OCI-LY7 (cell line): ENCODE measurements at regions not wholly inside any gene's neighbourhood (a gene's known extent, or its start where the extent isn't known, plus 50 kb on each side); places are given as distances from the start of the nearest gene placed in this dataset.

ENCODE experiments used
- BruUV-seq: library from RNA; stranded (reverse); fragments of 400-500 nt; replicated peaks from 2 replicates; lab custom pipeline; 2021; lab: Mats Ljungman, UMichigan
- CTCF ChIA-PET: fragments of 300-600 bp; sonication (Branson Sonifier 250); formaldehyde crosslinking; loops from one replicate; lab custom pipeline; 2022; ENCODE audit warnings: antibody characterized with exemption; ENCODE audit not compliant: unreplicated experiment; lab: Charles Lee
- POLR2A ChIA-PET: fragments of 300-600 bp; sonication (Branson Sonifier 250); formaldehyde crosslinking; loops from one replicate; lab custom pipeline; 2022; ENCODE audit warnings: antibody characterized with exemption; lab: Charles Lee
- DNase-seq: peaks from one replicate; pipeline ENCODE4 v3.0.0-alpha.2; 2015; ENCODE audit warnings: low spot score
- H2AFZ ChIP-seq: fragments of 200-600 bp; sonication (generic), shearing (Covaris generic); 2 replicates; pipeline ENCODE4 v1.6.1; 2014; ENCODE audit warnings: mild to moderate bottlenecking, antibody characterized with exemption, low read length, moderate library complexity
- H3K27ac ChIP-seq: fragments of 200-600 bp; sonication (generic); 2 replicates; pipeline ENCODE4 v1.5.1; 2014; ENCODE audit warnings: mixed run types, low read depth, mild to moderate bottlenecking, moderate library complexity, low read length, inconsistent platforms; ENCODE audit not compliant: poor library complexity, severe bottlenecking
- H3K36me3 ChIP-seq: fragments of 200-600 bp; sonication (generic); 2 replicates; pipeline ENCODE4 v1.6.1; 2014; ENCODE audit warnings: mild to moderate bottlenecking, antibody characterized with exemption, low read length, moderate library complexity, mixed read lengths; ENCODE audit not compliant: insufficient read depth
- H3K4me1 ChIP-seq: fragments of 200-600 bp; sonication (generic); 2 replicates; pipeline ENCODE4 v1.5.1; 2014; ENCODE audit warnings: mild to moderate bottlenecking, low read length; ENCODE audit not compliant: insufficient read depth, poor library complexity, severe bottlenecking
- H3K4me2 ChIP-seq: fragments of 200-600 bp; sonication (generic); 2 replicates; pipeline ENCODE4 v1.6.1; 2014; ENCODE audit warnings: mild to moderate bottlenecking, low read length
- H3K4me3 ChIP-seq: fragments of 200-600 bp; sonication (generic); 2 replicates; pipeline ENCODE4 v1.5.1; 2014; ENCODE audit warnings: mild to moderate bottlenecking, low read depth, low read length; ENCODE audit not compliant: poor library complexity, severe bottlenecking
- H3K79me2 ChIP-seq: fragments of 200-600 bp; sonication (generic); 2 replicates; pipeline ENCODE4 v1.6.1; 2016; ENCODE audit warnings: low read depth, mild to moderate bottlenecking, low read length, moderate library complexity, mixed read lengths; ENCODE audit not compliant: insufficient read depth
- H3K9me2 ChIP-seq: fragments of 200-600 bp; sonication (generic); 2 replicates; pipeline ENCODE4 v1.6.1; 2016; ENCODE audit warnings: mild to moderate bottlenecking, low read length, mixed read lengths; ENCODE audit not compliant: insufficient read depth
- H3K9me3 ChIP-seq: fragments of 200-600 bp; sonication (generic); 2 replicates; pipeline ENCODE4 v1.6.1; 2014; ENCODE audit warnings: mild to moderate bottlenecking, mixed run types, low read length, mixed read lengths
- H4K20me1 ChIP-seq: fragments of 200-600 bp; sonication (generic); 2 replicates; pipeline ENCODE4 v1.6.1; 2014; ENCODE audit warnings: mild to moderate bottlenecking, antibody characterized with exemption, low read length, moderate library complexity, mixed read lengths; ENCODE audit not compliant: insufficient read depth
- CTCF ChIP-seq: fragments of 200-600 bp; sonication (generic); conservative IDR thresholded peaks from 2 replicates; pipeline ENCODE4 v1.5.1; 2014; ENCODE audit warnings: mild to moderate bottlenecking, antibody characterized with exemption, low read length, moderate library complexity, mixed read lengths
- EZH2phosphoT487 ChIP-seq: fragments of 200-600 bp; sonication (generic); IDR thresholded peaks from 2 replicates; pipeline ENCODE4 v1.6.1; 2018; ENCODE audit warnings: low read depth, borderline replicate concordance, mild to moderate bottlenecking, mixed run types, antibody characterized with exemption, low read length, moderate library complexity, mixed read lengths
- intact Hi-C: fragments of 100-400 bp; cut with micrococcal nuclease; formaldehyde crosslinking; loops from one replicate; pipeline ENCODE4 v1.10.0; 2022; ENCODE audit not compliant: unreplicated experiment

GRCh38 chr11:90590286-90590685 is 367.4 kb upstream of the CHORDC1 start:
- H3K79me2 ChIP-seq = no peaks in the 10 kb centered on the region
- ChIA-PET POLR2A (no interaction called here), CTCF (no interaction called here)
- H4K20me1 ChIP-seq = no peaks in the 10 kb centered on the region
- no peak overlapping the region for H3K4me3 ChIP-seq
- H3K36me3 ChIP-seq = no peaks in the 10 kb centered on the region
- 0 out of 2 replicates have a peak, but pooled peaks cover 4% of the 10 kb centered on the region for H3K9me3 ChIP-seq
- no peaks in the 10 kb centered on the region for H3K9me2 ChIP-seq
- no peak overlapping the region for H3K27ac ChIP-seq
- no peak for DNase-seq
- no peak overlapping the region for H3K4me2 ChIP-seq
- no peak overlapping the region for H2AFZ ChIP-seq
- intact Hi-C loops = no loop called here
- no peaks in the 10 kb centered on the region for H3K4me1 ChIP-seq
- no peak for TF ChIP-seq EZH2phosphoT487
- no peak for TF ChIP-seq CTCF
- no TSS peak for BruUV-seq

- BruUV-seq = no TSS peak
- CTCF ChIA-PET = no interaction called here
These were observed 366.9 kb upstream of the CHORDC1 start for GRCh38 chr11:90589735-90590134.

More at GRCh38 chr11:90589735-90590134, 366.9 kb upstream of the CHORDC1 start:
- Histone ChIP-seq H4K20me1 (no peaks in the 10 kb centered on the region), H3K9me2 (no peaks in the 10 kb centered on the region), H3K9me3 (0 out of 2 replicates have a peak, but pooled peaks cover 4% of the 10 kb centered on the region), H3K27ac (no peak overlapping the region), H3K4me1 (no peaks in the 10 kb centered on the region), H3K4me2 (no peak overlapping the region), H3K79me2 (no peaks in the 10 kb centered on the region), H3K4me3 (no peak overlapping the region), H2AFZ (no peak overlapping the region), H3K36me3 (no peaks in the 10 kb centered on the region)
- TF ChIP-seq EZH2phosphoT487 = no peak
- TF ChIP-seq CTCF = no peak
- POLR2A ChIA-PET = no interaction called here
- no peak for DNase-seq
- intact Hi-C loops = no loop called here
